A549 (cell line): ENCODE measurements at regions not wholly inside any gene's neighbourhood (a gene's known extent, or its start where the extent isn't known, plus 50 kb on each side); places are given as distances from the start of the nearest gene placed in this dataset.

ENCODE experiments used
- ATAC-seq, 2 experiments: fragments of 200-7000 bp in 1 of 2; fragments of >200 bp in 1 of 2; cut with Nextera tagmentation in 1 of 2; cut with Tn5 transposase in 1 of 2; 3 replicates each; pipeline versions ENCODE4 v1.8.0 to v1.9.1; 2018 to 2020; ENCODE audit warnings: mild to moderate bottlenecking in 1 of 2, moderate library complexity in 1 of 2
- CTCF ChIA-PET: fragments of 300-600 bp; sonication (Branson Sonifier 250); formaldehyde crosslinking; extraction: SDS; loops from one replicate; lab custom pipeline; 2021; ENCODE audit warnings: antibody characterized with exemption, inconsistent platforms; lab: Yijun Ruan, JAX
- POLR2A ChIA-PET: fragments of 350-600 bp; formaldehyde crosslinking; extraction: SDS; loops from one replicate; lab custom pipeline; 2021; ENCODE audit warnings: antibody characterized with exemption, inconsistent platforms; lab: Yijun Ruan, JAX
- DNase-seq, 2 experiments: peaks; one replicate each; pipeline versions ENCODE4 v3.0.0 to v3.0.0-alpha.2; 2011 to 2016; ENCODE audit warnings: low read depth in 1 of 2, low spot score in 1 of 2
- FAIRE-seq: peaks from 2 replicates; lab custom pipeline; 2011; peaks lifted over from hg19 to GRCh38; lab: Jason Lieb, UNC
- H3K27ac ChIP-seq, 2 experiments: fragments of >200 bp; sonication (Bioruptor Twin); formaldehyde crosslinking; 3 replicates each; pipeline ENCODE4 v1.5.1; 2016 to 2017
- H3K4me1 ChIP-seq: fragments of >200 bp; sonication (Bioruptor Twin); formaldehyde crosslinking; 3 replicates; pipeline ENCODE4 v1.6.1; 2016
- H3K4me2 ChIP-seq: fragments of >200 bp; sonication (Bioruptor Twin); formaldehyde crosslinking; 3 replicates; pipeline ENCODE4 v1.6.1; 2016
- H3K4me3 ChIP-seq: fragments of >200 bp; sonication (Bioruptor Twin); formaldehyde crosslinking; 3 replicates; pipeline ENCODE4 v1.5.1; 2016
- H3K9me3 ChIP-seq: fragments of >200 bp; sonication (Bioruptor Twin); formaldehyde crosslinking; 3 replicates; pipeline ENCODE4 v1.6.1; 2016
- CHD2 ChIP-seq: fragments of 150-350 bp; IDR thresholded peaks from 2 replicates; pipeline ENCODE4 v1.6.1; 2014; ENCODE audit warnings: low read length; ENCODE audit not compliant: partially characterized antibody
- CHD4 ChIP-seq: fragments of 200-600 bp; sonication (generic); IDR thresholded peaks from 2 replicates; pipeline ENCODE4 v1.6.1; 2016; ENCODE audit warnings: antibody characterized with exemption, mild to moderate bottlenecking, borderline replicate concordance
- EHF ChIP-seq: fragments of 250-450 bp; sonication (Bioruptor Pico); IDR thresholded peaks from 2 replicates; pipeline ENCODE4 v1.5.0; 2020; ENCODE audit warnings: mild to moderate bottlenecking
- ESRRA ChIP-seq: fragments of 150-350 bp; IDR thresholded peaks from 2 replicates; pipeline ENCODE4 v1.6.1; 2014; ENCODE audit warnings: mild to moderate bottlenecking, low read length, borderline replicate concordance
- FOSB ChIP-seq: fragments of 250-450 bp; sonication (Bioruptor Pico); IDR thresholded peaks from 2 replicates; pipeline ENCODE4 v1.5.0; 2020; ENCODE audit warnings: mild to moderate bottlenecking, moderate library complexity
- FOXS1 ChIP-seq: fragments of 250-450 bp; sonication (Bioruptor Pico); IDR thresholded peaks from 2 replicates; pipeline ENCODE4 v1.5.0; 2020; ENCODE audit warnings: mild to moderate bottlenecking, moderate library complexity
- HDAC2 ChIP-seq: fragments of 200-600 bp; sonication (generic); IDR thresholded peaks from 2 replicates; pipeline ENCODE4 v1.6.1; 2016
- HES2 ChIP-seq: fragments of >200 bp; sonication (Bioruptor Twin); formaldehyde crosslinking; IDR thresholded peaks from 2 replicates; pipeline ENCODE4 v1.6.1; 2016
- HOXA7 ChIP-seq: fragments of 250-450 bp; sonication (Bioruptor Pico); IDR thresholded peaks from 2 replicates; pipeline ENCODE4 v1.5.0; 2020; ENCODE audit warnings: mild to moderate bottlenecking, moderate library complexity
- HOXB5 ChIP-seq: fragments of 250-450 bp; sonication (Bioruptor Pico); IDR thresholded peaks from 2 replicates; pipeline ENCODE4 v1.5.0; 2020; ENCODE audit warnings: mild to moderate bottlenecking, moderate library complexity
- JUN ChIP-seq, 2 experiments: fragments of >200 bp; sonication (Bioruptor Twin); formaldehyde crosslinking; IDR thresholded peaks; 2 replicates in 1 of 2; 3 replicates in 1 of 2; pipeline ENCODE4 v1.6.1; 2016 to 2017
- KDM1A ChIP-seq: fragments of 200-600 bp; sonication (generic); IDR thresholded peaks from 2 replicates; pipeline ENCODE4 v1.6.1; 2016; ENCODE audit warnings: low read depth, mild to moderate bottlenecking
- KDM5A ChIP-seq: fragments of 200-600 bp; sonication (generic); IDR thresholded peaks from 2 replicates; pipeline ENCODE4 v1.6.1; 2016; ENCODE audit warnings: antibody characterized with exemption, mild to moderate bottlenecking
- MAFK ChIP-seq: fragments of 450-650 bp; IDR thresholded peaks from 2 replicates; pipeline ENCODE4 v1.6.1; 2014; ENCODE audit not compliant: partially characterized antibody
- MAZ ChIP-seq: fragments of 150-350 bp; IDR thresholded peaks from 2 replicates; pipeline ENCODE4 v1.6.1; 2014; ENCODE audit warnings: antibody characterized with exemption, low read depth, low read length, borderline replicate concordance
- MYC ChIP-seq: IDR thresholded peaks from 2 replicates; pipeline ENCODE4 v1.6.1; 2012; ENCODE audit warnings: mild to moderate bottlenecking, inconsistent platforms, low read length, improper control_type of control experiment, borderline replicate concordance
- NFE2L2 ChIP-seq: fragments of 150-350 bp; conservative IDR thresholded peaks from 2 replicates; pipeline ENCODE4 v1.6.1; 2014; ENCODE audit warnings: low read length
- NR3C1 ChIP-seq: fragments of >200 bp; sonication (Bioruptor Twin); formaldehyde crosslinking; IDR thresholded peaks from 3 replicates; pipeline ENCODE4 v1.6.1; 2017
- PHF8 ChIP-seq: fragments of 200-600 bp; sonication (generic); IDR thresholded peaks from 2 replicates; pipeline ENCODE4 v1.6.1; 2016; ENCODE audit warnings: low read depth, mild to moderate bottlenecking, antibody characterized with exemption, moderate library complexity, borderline replicate concordance
- POLR2A ChIP-seq: IDR thresholded peaks from 2 replicates; pipeline ENCODE4 v1.6.1; 2012; ENCODE audit warnings: mild to moderate bottlenecking, low read length
- POLR2AphosphoS2 ChIP-seq: conservative IDR thresholded peaks from 2 replicates; pipeline ENCODE4 v1.6.1; 2012; ENCODE audit warnings: low read length, improper control_type of control experiment, inconsistent platforms
- RAD21 ChIP-seq, 2 experiments: fragments of >200 bp in 1 of 2; sonication (Bioruptor Twin) in 1 of 2; formaldehyde crosslinking in 1 of 2; IDR thresholded peaks in 1 of 2; conservative IDR thresholded peaks in 1 of 2; 2 replicates in 1 of 2; 3 replicates in 1 of 2; pipeline ENCODE4 v1.6.1; 2012 to 2018; ENCODE audit warnings: inconsistent platforms in 1 of 2
- REST ChIP-seq: fragments of 200-600 bp; sonication (generic); IDR thresholded peaks from 2 replicates; pipeline ENCODE4 v1.6.1; 2016; ENCODE audit warnings: antibody characterized with exemption, mild to moderate bottlenecking, moderate library complexity
- RNF2 ChIP-seq: fragments of 200-600 bp; sonication (generic); IDR thresholded peaks from 2 replicates; pipeline ENCODE4 v1.6.1; 2016; ENCODE audit warnings: low read depth, mild to moderate bottlenecking, antibody characterized with exemption, moderate library complexity, borderline replicate concordance
- SMC3 ChIP-seq: fragments of >200 bp; sonication (Bioruptor Twin); formaldehyde crosslinking; IDR thresholded peaks from 3 replicates; pipeline ENCODE4 v1.6.1; 2018; ENCODE audit warnings: inconsistent platforms
- SREBF2 ChIP-seq: fragments of 450-650 bp; IDR thresholded peaks from 2 replicates; pipeline ENCODE4 v1.6.1; 2014; ENCODE audit warnings: mild to moderate bottlenecking, moderate library complexity
- TFCP2L1 ChIP-seq: fragments of 250-450 bp; sonication (Bioruptor Pico); IDR thresholded peaks from 2 replicates; pipeline ENCODE4 v1.5.0; 2021; ENCODE audit warnings: mild to moderate bottlenecking
- USF2 ChIP-seq: fragments of 450-650 bp; IDR thresholded peaks from 2 replicates; pipeline ENCODE4 v1.6.1; 2014; ENCODE audit warnings: antibody characterized with exemption
- ZFP36 ChIP-seq: fragments of 450-650 bp; IDR thresholded peaks from 2 replicates; pipeline ENCODE4 v1.6.1; 2014; ENCODE audit warnings: borderline replicate concordance; ENCODE audit not compliant: partially characterized antibody
- ZNF302 ChIP-seq: fragments of 250-450 bp; sonication (Bioruptor Pico); IDR thresholded peaks from 2 replicates; pipeline ENCODE4 v1.9.0; 2021; ENCODE audit warnings: inconsistent platforms, mild to moderate bottlenecking, moderate library complexity
- WGBS: methylation state at CpG from one replicate; pipeline ENCODE4 v1.1.6; 2017; ENCODE audit errors: missing lambda C conversion rate; 5-methylcytosine and 5-hydroxymethylcytosine counted together
- TF ChIP-seq, protein P1 (sequence below): IDR thresholded peaks from 2 replicates; pipeline ENCODE4 v1.6.1; 2012
- TF ChIP-seq, protein P2 (sequence below): fragments of >200 bp; sonication (Bioruptor Twin); formaldehyde crosslinking; IDR thresholded peaks from 3 replicates; pipeline ENCODE4 v1.6.1; 2016

- 5% methylated on average over 2 of the region's 2 CpGs for WGBS
- TF ChIP-seq SREBF2 (no peak), MAZ (no peak), JUN (IDR thresholded peaks at IDR 0.05) (no peak), CHD2 (no peak), FOXS1 (CRISPR knock-in tag) (no peak), POLR2A (no peak), EHF (CRISPR knock-in tag) (no peak), ZNF302 (CRISPR knock-in tag) (no peak), PHF8 (no peak)
- TF ChIP-seq, protein P1, sequence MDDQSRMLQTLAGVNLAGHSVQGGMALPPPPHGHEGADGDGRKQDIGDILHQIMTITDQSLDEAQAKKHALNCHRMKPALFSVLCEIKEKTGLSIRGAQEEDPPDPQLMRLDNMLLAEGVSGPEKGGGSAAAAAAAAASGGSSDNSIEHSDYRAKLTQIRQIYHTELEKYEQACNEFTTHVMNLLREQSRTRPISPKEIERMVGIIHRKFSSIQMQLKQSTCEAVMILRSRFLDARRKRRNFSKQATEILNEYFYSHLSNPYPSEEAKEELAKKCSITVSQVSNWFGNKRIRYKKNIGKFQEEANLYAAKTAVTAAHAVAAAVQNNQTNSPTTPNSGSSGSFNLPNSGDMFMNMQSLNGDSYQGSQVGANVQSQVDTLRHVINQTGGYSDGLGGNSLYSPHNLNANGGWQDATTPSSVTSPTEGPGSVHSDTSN = no peak
- no peak for DNase-seq
- H3K27ac ChIP-seq = no peak overlapping the region
- no peak overlapping the region for H3K4me2 ChIP-seq
- H3K4me1 ChIP-seq = no peaks in the 10 kb centered on the region
- no peak overlapping the region for H3K4me3 ChIP-seq
- ChIA-PET POLR2A (no interaction called here), CTCF (no interaction called here)
- peaks cover 4% of the 10 kb centered on the region; the same call in 1 of the 3 replicates for H3K9me3 ChIP-seq
- no peak for FAIRE-seq
- ATAC-seq = no peak
These were observed 626.9 kb downstream of the MAT2B start for GRCh38 chr5:164132358-164132757.

- Histone ChIP-seq H3K4me2 (no peak overlapping the region), H3K27ac (no peak overlapping the region), H3K4me3 (no peak overlapping the region), H3K9me3 (peaks cover 2% of the 10 kb centered on the region; the same call in 1 of the 3 replicates), H3K4me1 (no peaks in the 10 kb centered on the region)
- no peak for FAIRE-seq
- CTCF ChIA-PET = no interaction called here
- DNase-seq = no peak
- no peak for ATAC-seq
- WGBS = 16% methylated on average over 8 of the region's 8 CpGs
- POLR2A ChIA-PET = no interaction called here
- TF ChIP-seq HOXB5 (CRISPR knock-in tag) = no peak
- no peak for TF ChIP-seq RAD21 (conservative IDR thresholded peaks at IDR 0.05 in 1 of 2, IDR thresholded peaks at IDR 0.05 in 1 of 2)
- no peak for TF ChIP-seq EHF (CRISPR knock-in tag)
- no peak for TF ChIP-seq POLR2AphosphoS2
- no peak for TF ChIP-seq CHD2
- TF ChIP-seq CHD4 = no peak
- no peak for TF ChIP-seq NR3C1
- no peak for TF ChIP-seq KDM1A
- no peak for TF ChIP-seq ZFP36
- no peak for TF ChIP-seq SMC3
- TF ChIP-seq KDM5A = no peak
- no peak for TF ChIP-seq HDAC2
- no peak for TF ChIP-seq HES2
- no peak for TF ChIP-seq FOSB
- no peak for TF ChIP-seq RNF2
- TF ChIP-seq, protein P2, sequence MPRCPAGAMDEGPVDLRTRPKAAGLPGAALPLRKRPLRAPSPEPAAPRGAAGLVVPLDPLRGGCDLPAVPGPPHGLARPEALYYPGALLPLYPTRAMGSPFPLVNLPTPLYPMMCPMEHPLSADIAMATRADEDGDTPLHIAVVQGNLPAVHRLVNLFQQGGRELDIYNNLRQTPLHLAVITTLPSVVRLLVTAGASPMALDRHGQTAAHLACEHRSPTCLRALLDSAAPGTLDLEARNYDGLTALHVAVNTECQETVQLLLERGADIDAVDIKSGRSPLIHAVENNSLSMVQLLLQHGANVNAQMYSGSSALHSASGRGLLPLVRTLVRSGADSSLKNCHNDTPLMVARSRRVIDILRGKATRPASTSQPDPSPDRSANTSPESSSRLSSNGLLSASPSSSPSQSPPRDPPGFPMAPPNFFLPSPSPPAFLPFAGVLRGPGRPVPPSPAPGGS = no peak
These were observed 631.7 kb downstream of the MAT2B start for GRCh38 chr5:164137095-164137494.

GRCh38 chr5:164139423-164139822 lies 634.0 kb downstream of the MAT2B start:
- no peak overlapping the region for H3K4me2 ChIP-seq
- H3K9me3 ChIP-seq = no peaks in the 10 kb centered on the region
- ATAC-seq = no peak
- no peak for FAIRE-seq
- no peak overlapping the region for H3K27ac ChIP-seq
- H3K4me1 ChIP-seq = no peaks in the 10 kb centered on the region
- ChIA-PET CTCF (interaction anchor here (1.0 kb wide), 1 partner anchor 275 kb away, joined by 3 read pairs; no protein-coding TSS in a partner anchor), POLR2A (no interaction called here)
- no peak for DNase-seq
- WGBS = 25% methylated on average over 2 of the region's 2 CpGs
- H3K4me3 ChIP-seq = no peak overlapping the region
- TF ChIP-seq REST (no peak), TFCP2L1 (CRISPR knock-in tag) (no peak), SMC3 (no peak), CHD4 (no peak), ESRRA (no peak), USF2 (no peak), JUN (IDR thresholded peaks at IDR 0.05) (no peak), NFE2L2 (no peak), MYC (no peak), HOXA7 (CRISPR knock-in tag) (no peak), MAFK (no peak)
